H1 (cell line): ENCODE measurements at regions not wholly inside any gene's neighbourhood (a gene's known extent, or its start where the extent isn't known, plus 50 kb on each side); places are given as distances from the start of the nearest gene placed in this dataset.

Experiments used
- CTCF ChIA-PET: fragments of 300-600 bp; sonication (Branson Sonifier 250); formaldehyde crosslinking; loops from one replicate; lab custom pipeline; 2021; ENCODE audit not compliant: partially characterized antibody; lab: Charles Lee
- POLR2A ChIA-PET: fragments of 300-600 bp; sonication (Branson Sonifier 250); formaldehyde crosslinking; loops from one replicate; lab custom pipeline; 2021; ENCODE audit warnings: inconsistent platforms; ENCODE audit not compliant: partially characterized antibody; lab: Charles Lee
- DNase-seq, 2 experiments: peaks; one replicate each; pipeline versions ENCODE4 v3.0.0 to v3.0.0-alpha.2; 2010 to 2022; ENCODE audit warnings: low spot score in 2 of 2, low read depth in 1 of 2, mixed read lengths in 1 of 2
- FAIRE-seq: peaks from 2 replicates; lab custom pipeline; 2011; peaks lifted over from hg19 to GRCh38; lab: Jason Lieb, UNC
- H2AFZ ChIP-seq: 2 replicates; pipeline ENCODE4 v1.8.1; 2012; ENCODE audit warnings: low read length, inconsistent platforms
- H2AK5ac ChIP-seq: 2 replicates; pipeline ENCODE4 v1.6.1; 2013; ENCODE audit warnings: low read depth, low read length
- H2BK120ac ChIP-seq: replicated peaks from 2 replicates; pipeline ENCODE3; 2013; ENCODE audit warnings: low read depth, low read length, inconsistent platforms
- H2BK12ac ChIP-seq: 2 replicates; pipeline ENCODE4 v1.6.1; 2013; ENCODE audit warnings: low read depth, low read length
- H2BK15ac ChIP-seq: 2 replicates; pipeline ENCODE4 v1.6.1; 2013; ENCODE audit warnings: low read length
- H2BK20ac ChIP-seq: 2 replicates; pipeline ENCODE4 v1.6.1; 2013; ENCODE audit warnings: low read length
- H2BK5ac ChIP-seq: 2 replicates; pipeline ENCODE4 v1.6.1; 2013; ENCODE audit warnings: low read depth, low read length
- H3K14ac ChIP-seq: 2 replicates; pipeline ENCODE4 v1.6.1; 2013; ENCODE audit warnings: inconsistent platforms; ENCODE audit not compliant: insufficient read length
- H3K18ac ChIP-seq: 2 replicates; pipeline ENCODE4 v1.6.1; 2013; ENCODE audit warnings: low read length; ENCODE audit errors: extremely low read depth
- H3K23ac ChIP-seq: 2 replicates; pipeline ENCODE4 v1.6.1; 2013; ENCODE audit warnings: inconsistent platforms; ENCODE audit not compliant: insufficient read length
- H3K23me2 ChIP-seq: 2 replicates; pipeline ENCODE4 v1.6.1; 2013; ENCODE audit warnings: low read depth, low read length
- H3K27ac ChIP-seq: 2 replicates; pipeline ENCODE4 v1.6.1; 2011; ENCODE audit warnings: low read depth, low read length, inconsistent platforms
- H3K27me3 ChIP-seq, 4 experiments: replicated peaks in 1 of 4; 1 replicate in 1 of 4; 2 replicates in 3 of 4; pipeline versions ENCODE4 v1.6.1 to v1.8.1; 2011 to 2013; ENCODE audit warnings: low read length in 3 of 4, mild to moderate bottlenecking in 3 of 4, inconsistent platforms in 2 of 4, mixed read lengths in 2 of 4, moderate library complexity in 1 of 4; ENCODE audit not compliant: control insufficient read depth in 3 of 4, insufficient read depth in 3 of 4; ENCODE audit errors: extremely low read depth in 1 of 4
- H3K36me3 ChIP-seq, 4 experiments: 2 replicates each; pipeline versions ENCODE4 v1.6.1 to v1.8.1; 2011 to 2013; ENCODE audit warnings: mild to moderate bottlenecking in 4 of 4, low read length in 3 of 4, moderate library complexity in 2 of 4, control low read depth in 1 of 4, inconsistent platforms in 1 of 4; ENCODE audit not compliant: insufficient read depth in 4 of 4, control insufficient read depth in 2 of 4
- H3K4ac ChIP-seq: replicated peaks from 2 replicates; pipeline ENCODE3; 2013; ENCODE audit warnings: low read length, low read depth, mixed read lengths, inconsistent platforms; ENCODE audit not compliant: insufficient read length
- H3K4me1 ChIP-seq, 4 experiments: replicated peaks in 1 of 4; 1 replicate in 1 of 4; 2 replicates in 3 of 4; pipeline versions ENCODE4 v1.6.1 to v1.8.1; 2011 to 2013; ENCODE audit warnings: low read length in 3 of 4, inconsistent platforms in 2 of 4, mixed read lengths in 1 of 4; ENCODE audit not compliant: insufficient read depth in 4 of 4, control insufficient read depth in 3 of 4
- H3K4me2 ChIP-seq, 2 experiments: 2 replicates each; pipeline versions ENCODE4 v1.6.1 to v1.8.1; 2011 to 2013; ENCODE audit warnings: low read depth in 2 of 2, low read length in 2 of 2, control low read depth in 1 of 2, inconsistent platforms in 1 of 2, mild to moderate bottlenecking in 1 of 2; ENCODE audit not compliant: insufficient read depth in 1 of 2
- H3K4me3 ChIP-seq, 4 experiments: fragments of 200-600, 300-600 bp in 1 of 4; sonication (generic), shearing (Covaris generic), sonication (Bioruptor Twin) in 1 of 4; 2 replicates each; pipeline versions ENCODE4 v1.5.1 to v1.8.1; 2011 to 2016; ENCODE audit warnings: low read length in 4 of 4, low read depth in 3 of 4, control low read depth in 2 of 4, inconsistent platforms in 2 of 4, mild to moderate bottlenecking in 2 of 4, mixed read lengths in 1 of 4, moderate library complexity in 1 of 4; ENCODE audit not compliant: insufficient read depth in 2 of 4; ENCODE audit errors: extremely low read depth in 1 of 4
- H3K56ac ChIP-seq: replicated peaks from 2 replicates; pipeline ENCODE3; 2013; ENCODE audit warnings: low read depth, mild to moderate bottlenecking, mixed read lengths, low read length, inconsistent platforms; ENCODE audit not compliant: insufficient read length
- H3K79me1 ChIP-seq: 2 replicates; pipeline ENCODE4 v1.6.1; 2013; ENCODE audit warnings: low read depth, low read length, control low read depth
- H3K79me2 ChIP-seq, 2 experiments: 2 replicates each; pipeline versions ENCODE4 v1.6.1 to v1.8.1; 2012 to 2013; ENCODE audit warnings: low read length in 2 of 2, mild to moderate bottlenecking in 2 of 2, inconsistent platforms in 1 of 2; ENCODE audit not compliant: insufficient read depth in 2 of 2, control insufficient read depth in 1 of 2
- H3K9ac ChIP-seq, 4 experiments: replicated peaks in 1 of 4; 1 replicate in 1 of 4; 2 replicates in 3 of 4; pipeline versions ENCODE4 v1.6.1 to v1.8.1; 2011 to 2013; ENCODE audit warnings: low read depth in 3 of 4, low read length in 3 of 4, control low read depth in 2 of 4, mild to moderate bottlenecking in 2 of 4, moderate library complexity in 2 of 4, inconsistent platforms in 1 of 4; ENCODE audit errors: extremely low read depth in 1 of 4
- H3K9me3 ChIP-seq, 2 experiments: 2 replicates each; pipeline versions ENCODE4 v1.6.1 to v1.8.1; 2012 to 2013; ENCODE audit warnings: mild to moderate bottlenecking in 2 of 2, moderate library complexity in 2 of 2, control low read depth in 1 of 2, inconsistent platforms in 1 of 2, low read depth in 1 of 2, low read length in 1 of 2, mixed read lengths in 1 of 2; ENCODE audit not compliant: insufficient read depth in 2 of 2
- H4K20me1 ChIP-seq, 2 experiments: replicated peaks in 1 of 2; 2 replicates each; pipeline versions ENCODE3 to v1.8.1; 2011 to 2013; ENCODE audit warnings: inconsistent platforms in 2 of 2, low read length in 2 of 2, mild to moderate bottlenecking in 1 of 2; ENCODE audit not compliant: insufficient read depth in 2 of 2, control insufficient read depth in 1 of 2
- H4K5ac ChIP-seq: 2 replicates; pipeline ENCODE4 v1.6.1; 2013; ENCODE audit warnings: low read length, low read depth, mixed read lengths, inconsistent platforms; ENCODE audit not compliant: insufficient read length
- H4K8ac ChIP-seq: 2 replicates; pipeline ENCODE4 v1.8.0; 2013; ENCODE audit warnings: mild to moderate bottlenecking, moderate library complexity, low read length, inconsistent platforms; ENCODE audit not compliant: insufficient read depth; ENCODE audit errors: extremely low read depth
- H4K91ac ChIP-seq: replicated peaks from 2 replicates; pipeline ENCODE3; 2013; ENCODE audit warnings: low read length, mixed read lengths, inconsistent platforms; ENCODE audit not compliant: insufficient read length
- NANOG ChIP-seq: IDR thresholded peaks from 2 replicates; pipeline ENCODE4 v1.6.1; 2011; ENCODE audit warnings: low read length, low read depth, mild to moderate bottlenecking, inconsistent platforms; ENCODE audit not compliant: insufficient read depth, poor library complexity, severe bottlenecking
- RNF2 ChIP-seq: fragments of 200-900, 300-1000 bp; sonication (generic); IDR thresholded peaks from 2 replicates; pipeline ENCODE4 v1.7.1; 2016; ENCODE audit warnings: borderline replicate concordance, low read depth, mild to moderate bottlenecking, antibody characterized with exemption, low read length; ENCODE audit not compliant: poor library complexity, severe bottlenecking; ENCODE audit errors: missing control alignments
- SUZ12 ChIP-seq: fragments of 200-600 bp; sonication (generic); IDR thresholded peaks from 2 replicates; pipeline ENCODE4 v1.6.1; 2012; ENCODE audit warnings: mild to moderate bottlenecking, inconsistent platforms, low read length, moderate library complexity, mixed read lengths
- WGBS, 2 experiments: shearing (Covaris generic) in 1 of 2; methylation state at CpG; one replicate each; pipeline versions ENCODE4 v1.1.6 to v1.1.7; 2013 to 2015; ENCODE audit warnings: low lambda C conversion rate in 2 of 2, mixed read lengths in 2 of 2, inconsistent platforms in 1 of 2, low coverage in 1 of 2, missing lambda C conversion rate in 1 of 2; ENCODE audit not compliant: insufficient replicate concordance in 2 of 2, insufficient coverage in 1 of 2, insufficient read length in 1 of 2; ENCODE audit errors: extremely low coverage in 1 of 2, missing lambda C conversion rate in 1 of 2; 5-methylcytosine and 5-hydroxymethylcytosine counted together

- CTCF ChIA-PET = interaction anchor here (0.7 to 2.8 kb wide), 4 partner anchors 10 to 197 kb away, joined by 3 to 14 read pairs (median 8); partner anchors contain the start of gene COG2
- Histone ChIP-seq H2BK20ac (no peak overlapping the region), H3K27me3 (no peaks in the 10 kb centered on the region), H2AFZ (no peak overlapping the region), H4K20me1 (no peaks in the 10 kb centered on the region), H3K9me3 (no peaks in the 10 kb centered on the region), H2BK5ac (no peak overlapping the region), H3K9ac (no peak overlapping the region), H3K79me1 (no peaks in the 10 kb centered on the region), H3K18ac (no peak overlapping the region), H3K79me2 (no peaks in the 10 kb centered on the region), H4K5ac (no peak overlapping the region), H3K4me2 (no peak overlapping the region), H2AK5ac (no peak overlapping the region), H3K4me3 (no peak overlapping the region), H2BK120ac (no peak overlapping the region), H4K91ac (no peak overlapping the region), H2BK15ac (no peak overlapping the region), H3K14ac (no peak overlapping the region), H2BK12ac (no peak overlapping the region), H3K36me3 (no peaks in the 10 kb centered on the region), H3K4me1 (no peaks in the 10 kb centered on the region), H3K23ac (no peak overlapping the region), H3K23me2 (no peaks in the 10 kb centered on the region), H3K27ac (no peak overlapping the region), H4K8ac (no peak overlapping the region), H3K56ac (no peak overlapping the region), H3K4ac (no peak overlapping the region)
- FAIRE-seq (no peak), DNase-seq (no peak)
- POLR2A ChIA-PET = no interaction called here
- WGBS, 2 experiments = 41% methylated on average over 2 of the region's 2 CpGs; no CpG with 5 or more reads in 1 of the 2 experiments
- TF ChIP-seq RNF2 (no peak), NANOG (no peak), SUZ12 (no peak)
These were observed 93.9 kb upstream of the COG2 start for GRCh38 chr1:230548357-230548756.
